ENCODE measurements at regions not wholly inside any gene's neighbourhood (a gene's known extent, or its start where the extent isn't known, plus 50 kb on each side); places are given as distances from the start of the nearest gene placed in this dataset.
"Not testable (repeated sequence)": the region's sequence is repeated elsewhere in the genome, so short reads cannot be mapped to it uniquely, and the experiment has no call there.

- Histone ChIP-seq H3K9me3 (ENCODE audit: low read depth) (no peaks in the 10 kb centered on the region), H3K4me3 (no peak overlapping the region), H3K27me3 (no peaks in the 10 kb centered on the region), H2AFZ (no peak overlapping the region), H3K79me2 (no peaks in the 10 kb centered on the region), H3K27ac (no peak overlapping the region), H3K9me2 (replicated peaks; ENCODE audit: insufficient read depth) (no peaks in the 10 kb centered on the region), H4K20me1 (ENCODE audit: insufficient read depth, poor library complexity, severe bottlenecking) (no peaks in the 10 kb centered on the region), H3K36me3 (replicated peaks; ENCODE audit: insufficient read depth, low read depth) (no peaks in the 10 kb centered on the region), H3K4me1 (ENCODE audit: insufficient read depth) (no peaks in the 10 kb centered on the region), H3K4me2 (no peak overlapping the region)
- TF ChIP-seq EZH2phosphoT487 (IDR thresholded peaks at IDR 0.05; ENCODE audit: low read depth, severe bottlenecking, unreplicated experiment): no peak
- DNase-seq (ENCODE audit: low spot score): no peak
- WGBS (ENCODE audit: low lambda C conversion rate, missing lambda C conversion rate): 35% methylated on average over 2 of the region's 2 CpGs
Measured at GRCh38 chr6:141946502-141946901, 186.2 kb upstream of the GJE1 start.

GRCh38 chr6:141938664-141939063, 194.1 kb upstream of the GJE1 start:
- Histone ChIP-seq H2AFZ (no peak overlapping the region), H3K27ac (no peak overlapping the region), H4K20me1 (ENCODE audit: insufficient read depth, poor library complexity, severe bottlenecking) (no peaks in the 10 kb centered on the region), H3K4me1 (ENCODE audit: insufficient read depth) (no peaks in the 10 kb centered on the region), H3K27me3 (no peaks in the 10 kb centered on the region), H3K9me2 (replicated peaks; ENCODE audit: insufficient read depth) (no peaks in the 10 kb centered on the region), H3K4me3 (no peak overlapping the region), H3K36me3 (replicated peaks; ENCODE audit: insufficient read depth, low read depth) (no peaks in the 10 kb centered on the region), H3K79me2 (no peaks in the 10 kb centered on the region), H3K4me2 (no peak overlapping the region), H3K9me3 (ENCODE audit: low read depth) (no peaks in the 10 kb centered on the region)
- no peak for DNase-seq (ENCODE audit: low spot score)
- no peak for TF ChIP-seq EZH2phosphoT487 (IDR thresholded peaks at IDR 0.05; ENCODE audit: low read depth, severe bottlenecking, unreplicated experiment)
- TF ChIP-seq EZH2 (IDR thresholded peaks at IDR 0.05; ENCODE audit: borderline replicate concordance): no peak
- WGBS (ENCODE audit: low lambda C conversion rate, missing lambda C conversion rate): 87% methylated on average over 1 of the region's 1 CpG

- H3K4me3 ChIP-seq: no peak overlapping the region
- H3K27me3 ChIP-seq: no peaks in the 10 kb centered on the region
- no peaks in the 10 kb centered on the region for H4K20me1 ChIP-seq (ENCODE audit: insufficient read depth, poor library complexity, severe bottlenecking)
- no peaks in the 10 kb centered on the region for H3K36me3 ChIP-seq (replicated peaks; ENCODE audit: insufficient read depth, low read depth)
- no peak for DNase-seq (ENCODE audit: low spot score)
- H2AFZ ChIP-seq: no peak overlapping the region
- WGBS (ENCODE audit: low lambda C conversion rate, missing lambda C conversion rate): 61% methylated on average over 3 of the region's 3 CpGs
- H3K4me2 ChIP-seq: no peak overlapping the region
- no peak overlapping the region for H3K27ac ChIP-seq
- no peak for TF ChIP-seq EZH2 (IDR thresholded peaks at IDR 0.05; ENCODE audit: borderline replicate concordance)
- no peak for TF ChIP-seq CTCF (IDR thresholded peaks at IDR 0.05; ENCODE audit: poor library complexity)
- TF ChIP-seq EZH2phosphoT487 (IDR thresholded peaks at IDR 0.05; ENCODE audit: low read depth, severe bottlenecking, unreplicated experiment): no peak
- no peaks in the 10 kb centered on the region for H3K9me2 ChIP-seq (replicated peaks; ENCODE audit: insufficient read depth)
- no peaks in the 10 kb centered on the region for H3K79me2 ChIP-seq
- no peaks in the 10 kb centered on the region for H3K9me3 ChIP-seq (ENCODE audit: low read depth)
- no peaks in the 10 kb centered on the region for H3K4me1 ChIP-seq (ENCODE audit: insufficient read depth)
Measured at GRCh38 chr6:141932685-141933084, 200.0 kb upstream of the GJE1 start.

DNA sequence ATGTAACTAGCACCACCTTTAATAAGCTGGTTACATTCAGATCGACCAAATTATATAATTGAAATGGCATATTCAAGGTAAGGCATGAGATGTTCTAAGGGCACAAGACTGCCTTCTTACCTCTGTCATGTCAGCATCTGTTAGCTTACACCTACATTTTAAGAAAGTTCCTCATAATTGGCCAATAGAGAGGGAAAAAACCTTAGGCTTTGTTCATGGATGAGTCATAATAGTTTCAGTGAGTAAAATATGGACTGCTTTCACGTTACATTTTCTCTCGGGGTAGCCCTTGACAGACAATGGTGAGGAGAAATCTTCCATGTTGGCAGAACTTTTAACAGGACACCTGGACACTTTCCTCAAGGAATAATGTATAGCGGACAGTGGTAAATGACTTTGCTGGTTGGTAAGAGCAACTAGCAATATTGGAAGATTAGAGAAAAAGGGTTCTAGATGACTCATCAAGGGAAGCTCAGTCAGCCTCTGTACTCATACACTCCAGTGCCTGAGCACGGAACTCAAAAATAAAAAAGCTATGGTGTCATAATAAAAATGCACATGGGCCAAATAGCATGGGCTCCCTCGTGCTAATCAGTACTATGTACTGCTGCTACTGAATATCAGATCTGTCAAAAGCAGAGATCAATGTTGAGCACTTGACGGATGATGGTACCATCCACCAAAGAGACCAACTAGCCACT, 206.4 kb upstream of the GJE1 start:
- not testable (repeated sequence) for H3K9me2 ChIP-seq (replicated peaks; ENCODE audit: insufficient read depth); H3K27me3 ChIP-seq; H3K36me3 ChIP-seq (replicated peaks; ENCODE audit: insufficient read depth, low read depth); H3K9me3 ChIP-seq (ENCODE audit: low read depth); H4K20me1 ChIP-seq (ENCODE audit: insufficient read depth, poor library complexity, severe bottlenecking); H3K79me2 ChIP-seq; H3K4me3 ChIP-seq; H3K27ac ChIP-seq; H3K4me2 ChIP-seq; H3K4me1 ChIP-seq (ENCODE audit: insufficient read depth); H2AFZ ChIP-seq; DNase-seq (ENCODE audit: low spot score)
- 68% methylated on average over 4 of the region's 7 CpGs for WGBS (ENCODE audit: low lambda C conversion rate, missing lambda C conversion rate)

DNA sequence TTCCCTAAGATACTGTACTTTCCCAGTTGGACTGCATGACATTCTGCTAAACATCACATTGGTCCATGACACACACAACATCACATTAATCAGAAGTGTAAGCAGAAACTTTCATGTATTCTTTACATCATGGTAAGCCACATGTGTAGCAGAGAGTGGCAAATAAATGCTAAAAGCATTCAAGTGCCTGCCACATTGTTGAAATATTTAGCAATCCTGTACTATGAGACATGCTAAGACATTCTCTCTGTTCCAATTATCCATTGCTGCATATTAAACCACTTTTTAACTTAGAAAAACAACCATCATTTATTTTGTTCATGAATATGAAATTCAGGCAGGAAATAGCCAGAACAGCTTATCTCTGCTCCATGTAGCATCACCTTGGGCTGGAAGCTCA, 207.7 kb upstream of the GJE1 start:
- no peaks in the 10 kb centered on the region for H3K9me3 ChIP-seq (ENCODE audit: low read depth)
- no peak for DNase-seq (ENCODE audit: low spot score)
- H2AFZ ChIP-seq: no peak overlapping the region
- no peaks in the 10 kb centered on the region for H4K20me1 ChIP-seq (ENCODE audit: insufficient read depth, poor library complexity, severe bottlenecking)
- H3K36me3 ChIP-seq (replicated peaks; ENCODE audit: insufficient read depth, low read depth): no peaks in the 10 kb centered on the region
- TF ChIP-seq CTCF (IDR thresholded peaks at IDR 0.05; ENCODE audit: poor library complexity): no peak
- no peaks in the 10 kb centered on the region for H3K4me1 ChIP-seq (ENCODE audit: insufficient read depth)
- H3K27me3 ChIP-seq: no peaks in the 10 kb centered on the region
- H3K9me2 ChIP-seq (replicated peaks; ENCODE audit: insufficient read depth): no peaks in the 10 kb centered on the region
- H3K79me2 ChIP-seq: no peaks in the 10 kb centered on the region
- H3K27ac ChIP-seq: no peak overlapping the region
- H3K4me2 ChIP-seq: no peak overlapping the region
- H3K4me3 ChIP-seq: no peak overlapping the region

All from hepatocyte (in vitro differentiated cells).